WTC11 (cell line): ENCODE measurements at regions not wholly inside any gene's neighbourhood (a gene's known extent, or its start where the extent isn't known, plus 50 kb on each side); places are given as distances from the start of the nearest gene placed in this dataset.

Experiments
- CBFB ChIP-seq: sonication (generic); formaldehyde crosslinking; IDR thresholded peaks from 2 replicates; pipeline ENCODE4 v1.8.1; 2022; ENCODE audit warnings: mild to moderate bottlenecking, low read depth, missing genetic modification reagents
- ZNF138 ChIP-seq: sonication (generic); formaldehyde crosslinking; conservative IDR thresholded peaks from 2 replicates; pipeline ENCODE4 v1.8.1; 2022; ENCODE audit warnings: mild to moderate bottlenecking, moderate library complexity, missing genetic modification reagents
- TF ChIP-seq, protein P1 (sequence below): fragments of 200-600 bp; IDR thresholded peaks from 2 replicates; pipeline ENCODE4 v1.8.0; 2022; ENCODE audit warnings: antibody characterized with exemption

DNA sequence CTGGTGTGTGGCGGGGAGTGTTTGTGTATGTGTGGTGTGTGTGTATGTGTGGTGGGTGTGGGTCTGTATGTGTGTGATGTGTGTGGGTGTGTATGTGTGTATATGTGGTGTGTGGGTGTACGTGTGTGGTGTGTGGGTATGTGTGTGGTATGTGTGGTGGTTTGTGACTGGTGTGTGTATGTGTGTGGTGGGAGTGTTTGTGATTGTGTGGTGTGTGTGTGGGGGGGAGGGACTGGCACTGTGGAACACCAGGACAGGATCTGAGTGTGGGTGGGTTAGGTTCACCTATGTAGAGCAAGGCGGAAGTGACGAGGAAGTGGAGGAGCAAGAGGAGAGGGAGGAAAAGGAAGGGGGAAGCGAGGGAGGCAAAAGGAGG is 510.8 kb downstream of the SHQ1 start:
- TF ChIP-seq, protein P1, sequence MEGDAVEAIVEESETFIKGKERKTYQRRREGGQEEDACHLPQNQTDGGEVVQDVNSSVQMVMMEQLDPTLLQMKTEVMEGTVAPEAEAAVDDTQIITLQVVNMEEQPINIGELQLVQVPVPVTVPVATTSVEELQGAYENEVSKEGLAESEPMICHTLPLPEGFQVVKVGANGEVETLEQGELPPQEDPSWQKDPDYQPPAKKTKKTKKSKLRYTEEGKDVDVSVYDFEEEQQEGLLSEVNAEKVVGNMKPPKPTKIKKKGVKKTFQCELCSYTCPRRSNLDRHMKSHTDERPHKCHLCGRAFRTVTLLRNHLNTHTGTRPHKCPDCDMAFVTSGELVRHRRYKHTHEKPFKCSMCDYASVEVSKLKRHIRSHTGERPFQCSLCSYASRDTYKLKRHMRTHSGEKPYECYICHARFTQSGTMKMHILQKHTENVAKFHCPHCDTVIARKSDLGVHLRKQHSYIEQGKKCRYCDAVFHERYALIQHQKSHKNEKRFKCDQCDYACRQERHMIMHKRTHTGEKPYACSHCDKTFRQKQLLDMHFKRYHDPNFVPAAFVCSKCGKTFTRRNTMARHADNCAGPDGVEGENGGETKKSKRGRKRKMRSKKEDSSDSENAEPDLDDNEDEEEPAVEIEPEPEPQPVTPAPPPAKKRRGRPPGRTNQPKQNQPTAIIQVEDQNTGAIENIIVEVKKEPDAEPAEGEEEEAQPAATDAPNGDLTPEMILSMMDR, result no peak
- TF ChIP-seq ZNF138 (CRISPR knock-in tag) (no peak), CBFB (CRISPR knock-in tag) (no peak)
